Trophoblast cell (in vitro differentiated cells and primary cell): ENCODE measurements at regions not wholly inside any gene's neighbourhood (a gene's known extent, or its start where the extent isn't known, plus 50 kb on each side); places are given as distances from the start of the nearest gene placed in this dataset.
"Not testable (repeated sequence)": the region's sequence is repeated elsewhere in the genome, so short reads cannot be mapped to it uniquely, and the experiment has no call there.

ENCODE experiments used
- DNase-seq, 2 donors: peaks; one replicate each; pipeline ENCODE4 v3.0.0-alpha.2; 2016
- H2AFZ ChIP-seq: 2 replicates; pipeline ENCODE4 v1.6.1; 2013; ENCODE audit warnings: low read length, moderate library complexity, mild to moderate bottlenecking; ENCODE audit not compliant: insufficient read depth, poor library complexity
- H2AK5ac ChIP-seq: 2 replicates; pipeline ENCODE4 v1.6.1; 2013; ENCODE audit warnings: mild to moderate bottlenecking, low read length
- H2BK120ac ChIP-seq: 2 replicates; pipeline ENCODE4 v1.6.1; 2013; ENCODE audit warnings: low read length, mild to moderate bottlenecking, moderate library complexity; ENCODE audit not compliant: insufficient read depth, poor library complexity
- H2BK12ac ChIP-seq: 2 replicates; pipeline ENCODE4 v1.6.1; 2013; ENCODE audit warnings: mild to moderate bottlenecking, low read length, moderate library complexity
- H2BK5ac ChIP-seq: 2 replicates; pipeline ENCODE4 v1.6.1; 2013; ENCODE audit warnings: low read length, low read depth, moderate library complexity, mild to moderate bottlenecking; ENCODE audit not compliant: poor library complexity
- H3K14ac ChIP-seq: 2 replicates; pipeline ENCODE4 v1.6.1; 2013; ENCODE audit warnings: mild to moderate bottlenecking, low read length
- H3K18ac ChIP-seq: 2 replicates; pipeline ENCODE4 v1.6.1; 2013; ENCODE audit warnings: mild to moderate bottlenecking, low read length
- H3K23ac ChIP-seq: 2 replicates; pipeline ENCODE4 v1.6.1; 2013; ENCODE audit warnings: low read length
- H3K27ac ChIP-seq: 2 replicates; pipeline ENCODE4 v1.5.1; 2013; ENCODE audit warnings: low read depth, mild to moderate bottlenecking, inconsistent platforms, low read length, moderate library complexity
- H3K27me3 ChIP-seq: 2 replicates; pipeline ENCODE4 v1.6.1; 2013; ENCODE audit warnings: inconsistent platforms, mild to moderate bottlenecking, low read length, moderate library complexity; ENCODE audit not compliant: insufficient read depth
- H3K36me3 ChIP-seq, 2 experiments: 1 replicate in 1 of 2; 2 replicates in 1 of 2; pipeline ENCODE4 v1.6.1; 2013; ENCODE audit warnings: low read length in 2 of 2, mild to moderate bottlenecking in 2 of 2, moderate library complexity in 1 of 2; ENCODE audit not compliant: insufficient read depth in 2 of 2, control insufficient read depth in 1 of 2
- H3K4ac ChIP-seq: 2 replicates; pipeline ENCODE4 v1.6.1; 2013; ENCODE audit warnings: low read depth, mild to moderate bottlenecking, low read length, moderate library complexity
- H3K4me1 ChIP-seq, 2 experiments: 1 replicate in 1 of 2; 2 replicates in 1 of 2; pipeline ENCODE4 v1.6.1; 2013; ENCODE audit warnings: low read length in 2 of 2, mild to moderate bottlenecking in 2 of 2, moderate library complexity in 1 of 2; ENCODE audit not compliant: insufficient read depth in 2 of 2, control insufficient read depth in 1 of 2
- H3K4me2 ChIP-seq: 2 replicates; pipeline ENCODE4 v1.6.1; 2013; ENCODE audit warnings: inconsistent platforms, mild to moderate bottlenecking, low read length, moderate library complexity
- H3K4me3 ChIP-seq: 2 replicates; pipeline ENCODE4 v1.5.1; 2013; ENCODE audit warnings: mild to moderate bottlenecking, low read depth, low read length, inconsistent platforms
- H3K79me1 ChIP-seq: one replicate; pipeline ENCODE4 v1.6.1; 2013; ENCODE audit warnings: low read length
- H3K79me2 ChIP-seq: 2 replicates; pipeline ENCODE4 v1.6.1; 2013; ENCODE audit warnings: low read length, mild to moderate bottlenecking; ENCODE audit not compliant: control insufficient read depth, insufficient read depth, poor library complexity
- H3K9ac ChIP-seq: 2 replicates; pipeline ENCODE4 v1.6.1; 2013; ENCODE audit warnings: mild to moderate bottlenecking, low read length
- H3K9me3 ChIP-seq: 2 replicates; pipeline ENCODE4 v1.6.1; 2013; ENCODE audit warnings: low read depth, mild to moderate bottlenecking, control low read depth, inconsistent platforms, low read length; ENCODE audit not compliant: insufficient read depth
- H4K12ac ChIP-seq: 2 replicates; pipeline ENCODE4 v1.6.1; 2013; ENCODE audit warnings: low read depth, mild to moderate bottlenecking, low read length, moderate library complexity
- H4K8ac ChIP-seq: 2 replicates; pipeline ENCODE4 v1.6.1; 2013; ENCODE audit warnings: low read depth, mild to moderate bottlenecking, low read length, moderate library complexity
- H4K91ac ChIP-seq: one replicate; pipeline ENCODE4 v1.6.1; 2013; ENCODE audit warnings: low read depth, mild to moderate bottlenecking, low read length, moderate library complexity
- WGBS: extraction: QIAGEN DNeasy Blood & Tissue Kit; methylation state at CpG from one replicate; pipeline ENCODE4 v1.1.7; 2013; ENCODE audit warnings: missing lambda C conversion rate; ENCODE audit not compliant: insufficient read length, insufficient coverage; ENCODE audit errors: extremely low coverage; 5-methylcytosine and 5-hydroxymethylcytosine counted together

- H3K36me3 ChIP-seq, H3K27ac ChIP-seq, H3K27me3 ChIP-seq, H3K4me3 ChIP-seq, H2BK12ac ChIP-seq, H3K4me1 ChIP-seq, H3K4ac ChIP-seq, H3K18ac ChIP-seq, H3K23ac ChIP-seq, H4K91ac ChIP-seq, H3K79me1 ChIP-seq, H4K12ac ChIP-seq, H4K8ac ChIP-seq, H3K9ac ChIP-seq, H3K14ac ChIP-seq, H3K79me2 ChIP-seq, H2AFZ ChIP-seq, H2BK120ac ChIP-seq, H2AK5ac ChIP-seq, H2BK5ac ChIP-seq, H3K4me2 ChIP-seq: not testable (repeated sequence)
- no CpG with 5 or more reads among the region's 16 CpGs for WGBS
- H3K9me3 ChIP-seq = peaks cover 12% of the 10 kb centered on the region
- peak in 1 of 2 donors; percentile 49 for DNase-seq
Measured at GRCh38 chr15:20261321-20262280, 280.0 kb downstream of the GOLGA6L6 start.

- not testable (repeated sequence) for H3K4ac ChIP-seq, H3K79me1 ChIP-seq, DNase-seq, H3K14ac ChIP-seq, H3K79me2 ChIP-seq, H3K9ac ChIP-seq, H4K8ac ChIP-seq, H2BK120ac ChIP-seq, H2BK12ac ChIP-seq, H3K36me3 ChIP-seq, H3K27me3 ChIP-seq, H3K4me2 ChIP-seq, H3K23ac ChIP-seq, H2BK5ac ChIP-seq, H2AK5ac ChIP-seq, H4K12ac ChIP-seq, H2AFZ ChIP-seq, H3K4me1 ChIP-seq, H3K4me3 ChIP-seq, H3K27ac ChIP-seq, H3K18ac ChIP-seq, H4K91ac ChIP-seq
- no CpG with 5 or more reads among the region's 7 CpGs for WGBS
- peaks cover 17% of the 10 kb centered on the region for H3K9me3 ChIP-seq
Measured at GRCh38 chr15:20260650-20261049, 280.9 kb downstream of the GOLGA6L6 start.

GRCh38 chr15:20259559-20260190, 281.9 kb downstream of the GOLGA6L6 start:
- H3K36me3 ChIP-seq, H4K91ac ChIP-seq, H3K4me1 ChIP-seq, H3K23ac ChIP-seq, DNase-seq, H4K8ac ChIP-seq, H3K79me1 ChIP-seq, H3K14ac ChIP-seq, H2AFZ ChIP-seq, H4K12ac ChIP-seq, H3K79me2 ChIP-seq, H2AK5ac ChIP-seq, H2BK5ac ChIP-seq, H2BK12ac ChIP-seq, H3K4me2 ChIP-seq, H3K18ac ChIP-seq, H3K27me3 ChIP-seq, H3K4ac ChIP-seq, H3K9ac ChIP-seq, H3K27ac ChIP-seq, H2BK120ac ChIP-seq, H3K4me3 ChIP-seq: not testable (repeated sequence)
- peaks cover 18% of the 10 kb centered on the region for H3K9me3 ChIP-seq
- no CpG with 5 or more reads among the region's 9 CpGs for WGBS

GRCh38 chr15:20256394-20256793, 285.2 kb downstream of the GOLGA6L6 start:
- H3K9me3 ChIP-seq = peaks cover 21% of the 10 kb centered on the region
- H3K27ac ChIP-seq, H3K4ac ChIP-seq, H3K4me3 ChIP-seq, H2AK5ac ChIP-seq, H3K27me3 ChIP-seq, H3K36me3 ChIP-seq, H3K4me2 ChIP-seq, H3K4me1 ChIP-seq, H3K79me1 ChIP-seq, H3K18ac ChIP-seq, H4K12ac ChIP-seq, H2BK12ac ChIP-seq, H2BK120ac ChIP-seq, H2AFZ ChIP-seq, DNase-seq, H3K79me2 ChIP-seq, H3K9ac ChIP-seq, H3K23ac ChIP-seq, H3K14ac ChIP-seq, H2BK5ac ChIP-seq, H4K91ac ChIP-seq, H4K8ac ChIP-seq: not testable (repeated sequence)
- no CpG with 5 or more reads among the region's 7 CpGs for WGBS
